Panc1 (cell line): ENCODE measurements at regions not wholly inside any gene's neighbourhood (a gene's known extent, or its start where the extent isn't known, plus 50 kb on each side); places are given as distances from the start of the nearest gene placed in this dataset.

ENCODE experiments used
- ATAC-seq: fragments of 200-7000 bp; cut with Tn5 transposase; 2 replicates; pipeline ENCODE4 v1.9.1; 2020; ENCODE audit warnings: mild to moderate bottlenecking, moderate library complexity
- BruUV-seq: library from RNA; stranded (reverse); fragments of 400-500 nt; replicated peaks from 2 replicates; lab custom pipeline; 2021; lab: Mats Ljungman, UMichigan
- CTCF ChIA-PET: fragments of 300-600 bp; sonication (Branson Sonifier 250); formaldehyde crosslinking; loops from one replicate; lab custom pipeline; 2022; ENCODE audit warnings: antibody characterized with exemption; lab: Charles Lee
- POLR2A ChIA-PET: fragments of 300-600 bp; sonication (Branson Sonifier 250); formaldehyde crosslinking; loops from one replicate; lab custom pipeline; 2022; ENCODE audit warnings: antibody characterized with exemption; lab: Charles Lee
- DNase-seq: peaks from one replicate; pipeline ENCODE4 v3.0.0-alpha.2; 2010; ENCODE audit warnings: low read depth, low spot score
- H3K27ac ChIP-seq: 2 replicates; pipeline ENCODE4 v1.5.1; 2011; ENCODE audit warnings: mild to moderate bottlenecking, low read length, inconsistent platforms
- H3K27me3 ChIP-seq: fragments of 200-500 bp; sonication (Bioruptor generic); 2 replicates; pipeline ENCODE4 v1.6.0; 2014; ENCODE audit warnings: low read length, inconsistent platforms; ENCODE audit not compliant: control insufficient read depth, insufficient read depth
- H3K36me3 ChIP-seq: fragments of 200-500 bp; sonication (Bioruptor generic); 2 replicates; pipeline ENCODE4 v1.5.1; 2014; ENCODE audit warnings: inconsistent platforms, mild to moderate bottlenecking, low read length, moderate library complexity; ENCODE audit not compliant: control insufficient read depth, insufficient read depth
- H3K4me1 ChIP-seq: 2 replicates; pipeline ENCODE4 v1.5.1; 2011; ENCODE audit warnings: inconsistent platforms, mild to moderate bottlenecking, low read length, moderate library complexity; ENCODE audit not compliant: control insufficient read depth, insufficient read depth
- H3K4me3 ChIP-seq, 2 experiments: 2 replicates each; pipeline ENCODE4 v1.5.1; 2011 to 2012; ENCODE audit warnings: low read depth in 2 of 2, low read length in 2 of 2, mild to moderate bottlenecking in 2 of 2, inconsistent platforms in 1 of 2, moderate library complexity in 1 of 2
- H3K9me3 ChIP-seq: fragments of 200-500 bp; sonication (Bioruptor generic); 2 replicates; pipeline ENCODE4 v1.5.1; 2014; ENCODE audit warnings: low read depth, mild to moderate bottlenecking, inconsistent platforms, low read length, moderate library complexity; ENCODE audit not compliant: control insufficient read depth, insufficient read depth
- CTCF ChIP-seq: fragments of 450-650 bp; IDR thresholded peaks from 2 replicates; pipeline ENCODE4 v1.5.1; 2017; ENCODE audit warnings: mild to moderate bottlenecking
- POLR2AphosphoS5 ChIP-seq: IDR thresholded peaks from 2 replicates; pipeline ENCODE4 v1.6.1; 2012; ENCODE audit warnings: mild to moderate bottlenecking, low read depth, low read length, moderate library complexity
- REST ChIP-seq, 2 experiments: IDR thresholded peaks; 2 replicates each; pipeline ENCODE4 v1.6.1; 2011 to 2012; ENCODE audit warnings: low read depth in 2 of 2, control low read depth in 1 of 2, low read length in 1 of 2, mild to moderate bottlenecking in 1 of 2, moderate library complexity in 1 of 2; ENCODE audit not compliant: insufficient read depth in 1 of 2
- SIN3A ChIP-seq: IDR thresholded peaks from 2 replicates; pipeline ENCODE4 v1.6.1; 2012; ENCODE audit warnings: low read depth, mild to moderate bottlenecking, low read length, moderate library complexity, borderline replicate concordance; ENCODE audit not compliant: insufficient read depth
- TCF7L2 ChIP-seq: IDR thresholded peaks from 2 replicates; pipeline ENCODE4 v1.6.1; 2011; ENCODE audit warnings: mild to moderate bottlenecking, low read depth, low read length, inconsistent platforms
- in situ Hi-C: cut with HindIII; loops from 2 replicates; pipeline ENCODE4 v1.10.0; 2016; ENCODE audit warnings: low sequenced_read_pairs, low pct_unique_long_range_greater_than_20kb
- intact Hi-C: fragments of 100-400 bp; cut with micrococcal nuclease; formaldehyde crosslinking; loops from one replicate; pipeline ENCODE4 v1.10.0; 2022; ENCODE audit not compliant: unreplicated experiment

GRCh38 chr7:118054529-118054928, 129.4 kb upstream of the LSM8 start:
- DNase-seq (no peak), ATAC-seq (no peak)
- no peaks in the 10 kb centered on the region for H3K36me3 ChIP-seq
- in situ Hi-C loops (no loop called here), intact Hi-C loops (no loop called here)
- BruUV-seq: no TSS peak
- H3K27ac ChIP-seq: no peak overlapping the region
- no peaks in the 10 kb centered on the region for H3K27me3 ChIP-seq
- ChIA-PET CTCF (no interaction called here), POLR2A (no interaction called here)
- H3K9me3 ChIP-seq: no peaks in the 10 kb centered on the region
- no peak overlapping the region for H3K4me3 ChIP-seq
- no peak for TF ChIP-seq REST (IDR thresholded peaks at IDR 0.05; ENCODE audit: insufficient read depth in 1 of 2, low read depth in 2 of 2, low read length in 1 of 2)
- TF ChIP-seq SIN3A: no peak
- TF ChIP-seq POLR2AphosphoS5: no peak
- TF ChIP-seq TCF7L2: no peak
- TF ChIP-seq CTCF: no peak
- H3K4me1 ChIP-seq: no peaks in the 10 kb centered on the region

- Histone ChIP-seq H3K4me3 (no peak overlapping the region), H3K4me1 (no peaks in the 10 kb centered on the region), H3K36me3 (no peaks in the 10 kb centered on the region), H3K27ac (no peak overlapping the region), H3K9me3 (no peaks in the 10 kb centered on the region), H3K27me3 (no peaks in the 10 kb centered on the region)
- ATAC-seq: no peak
- no peak for DNase-seq
- ChIA-PET CTCF (no interaction called here), POLR2A (no interaction called here)
- intact Hi-C loops (no loop called here), in situ Hi-C loops (no loop called here)
- BruUV-seq: no TSS peak
- TF ChIP-seq CTCF (no peak), POLR2AphosphoS5 (no peak), TCF7L2 (no peak), SIN3A (no peak), REST (IDR thresholded peaks at IDR 0.05; ENCODE audit: insufficient read depth in 1 of 2, low read depth in 2 of 2, low read length in 1 of 2) (no peak)
These were observed 128.3 kb upstream of the LSM8 start for GRCh38 chr7:118055647-118056046.
